HL-60 (cell line): ENCODE measurements at regions not wholly inside any gene's neighbourhood (a gene's known extent, or its start where the extent isn't known, plus 50 kb on each side); places are given as distances from the start of the nearest gene placed in this dataset.

Source experiments
- DNase-seq, 2 experiments: peaks; one replicate each; pipeline ENCODE4 v3.0.0-alpha.2; 2010 to 2020; ENCODE audit warnings: low read depth in 1 of 2, low spot score in 1 of 2
- H3K27ac ChIP-seq: fragments of 250-450 bp; sonication (Bioruptor Pico); replicated peaks from 2 replicates; pipeline ENCODE4 v1.5.1; 2020; ENCODE audit warnings: mild to moderate bottlenecking, moderate library complexity
- H3K27me3 ChIP-seq: fragments of 250-450 bp; sonication (Bioruptor Pico); 2 replicates; pipeline ENCODE4 v1.5.1; 2021; ENCODE audit warnings: mild to moderate bottlenecking, moderate library complexity; ENCODE audit not compliant: insufficient read depth, poor library complexity, severe bottlenecking
- H3K4me3 ChIP-seq: replicated peaks from 2 replicates; pipeline ENCODE4 v1.5.1; 2011; ENCODE audit warnings: mild to moderate bottlenecking, control low read depth, low read length; ENCODE audit not compliant: insufficient read depth
- CTCF ChIP-seq: IDR thresholded peaks from one replicate; pipeline ENCODE4 v1.5.1; 2011; ENCODE audit warnings: low read length, control low read depth, inconsistent platforms; ENCODE audit not compliant: insufficient read depth
- GABPA ChIP-seq: IDR thresholded peaks from 2 replicates; pipeline ENCODE4 v1.6.1; 2012; ENCODE audit warnings: low read depth
- POLR2AphosphoS5 ChIP-seq: IDR thresholded peaks from 2 replicates; pipeline ENCODE4 v1.6.1; 2012; ENCODE audit warnings: low read depth
- REST ChIP-seq: IDR thresholded peaks from 2 replicates; pipeline ENCODE4 v1.6.1; 2012; ENCODE audit warnings: low read depth; ENCODE audit not compliant: insufficient replicate concordance
- SPI1 ChIP-seq: IDR thresholded peaks from 2 replicates; pipeline ENCODE4 v1.6.1; 2012; ENCODE audit warnings: low read depth, mild to moderate bottlenecking, borderline replicate concordance

GRCh38 chr4:185911556-185912064 is 99.6 kb upstream of the SORBS2 start:
- no peaks in the 10 kb centered on the region for H3K27me3 ChIP-seq
- no peak for DNase-seq
- no peak overlapping the region for H3K27ac ChIP-seq
- no peak overlapping the region for H3K4me3 ChIP-seq
- TF ChIP-seq POLR2AphosphoS5 (no peak), REST (no peak), GABPA (no peak), SPI1 (no peak), CTCF (no peak)

- no peak for DNase-seq
- H3K27ac ChIP-seq: no peak overlapping the region
- H3K27me3 ChIP-seq: no peaks in the 10 kb centered on the region
- H3K4me3 ChIP-seq: no peak overlapping the region
- TF ChIP-seq CTCF: no peak
- no peak for TF ChIP-seq GABPA
- no peak for TF ChIP-seq SPI1
- no peak for TF ChIP-seq REST
- TF ChIP-seq POLR2AphosphoS5: no peak
Measured at GRCh38 chr4:185912779-185913178, 100.8 kb upstream of the SORBS2 start.

GRCh38 chr4:185914583-185915199 is 102.7 kb upstream of the SORBS2 start:
- no peaks in the 10 kb centered on the region for H3K27me3 ChIP-seq
- H3K27ac ChIP-seq: no peak overlapping the region
- TF ChIP-seq CTCF: no peak
- no peak for TF ChIP-seq POLR2AphosphoS5
- no peak for TF ChIP-seq REST
- TF ChIP-seq SPI1: no peak
- no peak for TF ChIP-seq GABPA
- no peak overlapping the region for H3K4me3 ChIP-seq
- no peak for DNase-seq
